GM18870 (cell line): ENCODE measurements at regions not wholly inside any gene's neighbourhood (a gene's known extent, or its start where the extent isn't known, plus 50 kb on each side); places are given as distances from the start of the nearest gene placed in this dataset.
"Not testable (repeated sequence)": the region's sequence is repeated elsewhere in the genome, so short reads cannot be mapped to it uniquely, and the experiment has no call there.

Experiments
- ATAC-seq: cut with Tn5 transposase; IDR thresholded peaks from one replicate; pipeline ENCODE4 v1.9.1; 2021; ENCODE audit warnings: moderate library complexity; ENCODE audit not compliant: unreplicated experiment

- ATAC-seq = no peak
Observed at GRCh38 chr10:2212244-2212834, 475.0 kb upstream of the ADARB2 start.

GRCh38 chr10:2210088-2210487 is 472.8 kb upstream of the ADARB2 start:
- ATAC-seq = no peak

- no peak for ATAC-seq
Observed at GRCh38 chr10:2208106-2208505, 470.8 kb upstream of the ADARB2 start.

- ATAC-seq = no peak
Observed at GRCh38 chr10:2207246-2207922, 470.1 kb upstream of the ADARB2 start.

DNA sequence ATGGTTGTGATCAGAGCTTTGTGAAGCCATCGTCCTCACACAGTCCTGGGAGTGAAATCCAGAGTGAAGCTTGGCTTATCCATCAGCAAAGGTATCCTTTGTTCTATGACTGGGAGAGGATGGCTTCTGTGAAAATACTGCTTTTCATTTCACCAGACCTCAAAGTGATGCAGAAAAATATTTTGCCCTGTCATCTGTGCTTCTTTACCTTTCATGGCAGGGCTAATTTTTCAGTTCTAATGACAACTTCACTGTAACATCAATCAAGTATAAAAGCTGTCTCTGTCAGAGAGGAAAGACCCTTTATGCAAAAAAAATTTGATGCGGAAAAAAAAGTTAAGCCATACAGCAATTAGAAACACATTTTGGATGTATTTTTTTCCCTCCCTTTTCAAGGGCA is 468.1 kb upstream of the ADARB2 start:
- ATAC-seq = no peak

- no peak for ATAC-seq
Observed at GRCh38 chr10:2202401-2202800, 465.1 kb upstream of the ADARB2 start.

DNA sequence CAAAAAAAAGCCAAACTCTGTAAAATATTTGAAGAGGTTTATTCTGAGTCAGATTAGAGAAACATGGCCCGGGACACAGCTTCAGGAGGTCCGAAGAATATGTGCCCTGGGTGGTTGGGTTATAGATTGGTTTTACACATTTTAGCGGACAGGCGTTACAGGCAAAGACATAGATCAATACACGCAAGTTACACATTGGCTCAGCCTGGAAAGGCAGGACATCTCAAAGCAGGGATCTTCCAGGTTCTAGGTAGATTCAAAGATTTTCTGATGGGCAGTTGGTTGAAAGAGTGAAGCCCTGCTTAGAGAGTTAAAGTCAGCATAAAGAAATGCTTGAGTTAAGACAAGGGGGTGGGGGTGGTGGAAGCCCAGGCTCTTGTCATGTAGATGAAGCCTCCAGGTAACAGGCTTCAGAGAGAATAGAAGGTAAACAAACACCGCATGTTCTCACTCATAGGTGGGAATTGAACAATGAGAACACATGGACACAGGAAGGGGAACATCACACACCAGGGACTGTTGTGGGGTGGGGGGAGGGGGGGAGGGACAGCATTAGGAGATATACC is 464.3 kb upstream of the ADARB2 start:
- no peak for ATAC-seq

DNA sequence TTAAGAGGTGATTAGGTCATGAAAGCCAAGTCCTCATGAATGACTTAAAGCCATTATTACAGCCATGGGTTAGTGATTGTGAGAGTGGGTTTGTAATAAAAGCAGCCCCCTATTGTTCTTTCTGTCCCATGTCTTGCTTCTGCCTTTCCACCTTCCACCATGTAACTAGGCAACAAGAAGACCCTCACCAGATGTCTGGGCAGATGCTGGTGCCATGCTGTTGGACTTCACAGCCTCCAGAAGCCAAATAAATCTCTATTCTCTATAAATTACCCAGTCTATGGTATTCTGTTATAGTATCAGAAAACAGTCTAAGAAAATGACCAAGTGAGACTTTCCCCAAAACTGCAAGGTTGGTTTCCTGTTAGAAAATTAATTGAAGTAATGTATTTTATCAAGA is 460.3 kb upstream of the ADARB2 start:
- ATAC-seq = no peak

GRCh38 chr10:2196272-2196671 is 458.9 kb upstream of the ADARB2 start:
- no peak for ATAC-seq

- ATAC-seq = not testable (repeated sequence)
Observed at GRCh38 chr10:2189356-2189755, 452.0 kb upstream of the ADARB2 start.

GRCh38 chr10:2188371-2188770 is 451.0 kb upstream of the ADARB2 start:
- no peak for ATAC-seq

DNA sequence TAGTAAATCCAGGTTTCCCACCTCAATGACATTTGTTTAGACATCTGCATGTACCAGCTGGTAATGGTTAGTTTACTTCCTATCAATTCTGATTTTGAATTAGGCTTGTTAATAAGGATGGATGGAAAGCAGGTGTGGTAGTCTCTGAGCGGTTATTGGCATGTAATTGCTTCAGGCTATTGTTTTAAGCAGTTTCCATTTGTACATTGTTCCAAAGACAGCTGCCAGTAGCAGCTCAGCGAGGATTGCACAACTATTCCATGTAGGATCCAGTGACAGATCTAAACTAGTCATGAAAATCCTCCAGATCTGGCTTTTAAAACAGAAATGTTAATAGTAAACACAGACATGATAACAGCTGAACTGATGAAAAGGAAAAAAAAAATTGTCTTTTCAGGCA is 436.0 kb upstream of the ADARB2 start:
- ATAC-seq = no peak

GRCh38 chr10:2165771-2166460 is 428.6 kb upstream of the ADARB2 start:
- no peak for ATAC-seq

DNA sequence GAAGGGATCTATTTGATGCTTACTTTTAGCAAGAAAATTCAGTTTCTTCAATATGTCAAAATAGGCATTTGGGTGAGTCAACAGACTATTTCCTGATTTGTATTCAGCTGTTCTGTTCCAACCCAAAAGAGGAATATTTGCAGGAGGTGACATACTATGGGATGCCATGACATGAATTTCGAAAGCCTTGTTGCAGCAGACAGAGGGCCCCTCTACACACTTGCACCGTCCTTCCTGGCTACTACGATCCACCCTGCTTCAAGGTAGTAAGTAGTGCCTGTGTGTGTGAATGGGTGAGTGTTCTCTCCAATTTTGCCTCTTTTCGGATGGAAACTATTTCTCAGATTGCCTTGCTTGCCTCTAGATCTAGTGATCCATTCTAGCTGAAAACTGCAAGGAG is 413.0 kb upstream of the ADARB2 start:
- ATAC-seq = no peak

- no peak for ATAC-seq
Observed at GRCh38 chr10:2145926-2146478, 408.7 kb upstream of the ADARB2 start.

DNA sequence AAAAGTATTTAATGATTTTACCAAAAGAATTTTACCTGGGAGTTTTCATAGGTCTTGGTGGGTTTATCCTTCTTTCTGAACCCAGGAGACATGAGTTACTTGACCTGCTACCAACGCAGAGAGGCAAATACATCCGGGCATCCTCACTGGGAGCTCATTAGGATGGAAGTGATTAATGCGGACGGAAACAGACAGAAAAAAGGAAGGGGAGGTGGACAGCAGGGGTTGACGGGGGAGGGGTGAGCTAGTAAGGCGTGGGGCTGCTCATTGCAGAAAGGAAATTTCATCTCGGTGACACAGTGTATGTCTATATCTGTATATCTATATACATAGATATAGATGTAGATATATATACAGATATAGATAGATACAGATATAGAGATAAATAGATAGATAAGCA is 408.2 kb upstream of the ADARB2 start:
- no peak for ATAC-seq

- no peak for ATAC-seq
Observed at GRCh38 chr10:2144584-2144983, 407.3 kb upstream of the ADARB2 start.

GRCh38 chr10:2143213-2143835 is 406.0 kb upstream of the ADARB2 start:
- ATAC-seq = no peak

GRCh38 chr10:2139746-2140145 is 402.4 kb upstream of the ADARB2 start:
- no peak for ATAC-seq

GRCh38 chr10:2137549-2138174 is 400.3 kb upstream of the ADARB2 start:
- no peak for ATAC-seq
